Stimulated activated CD4-positive, alpha-beta T cell treated with anti-CD3 and anti-CD28 coated beads, TNF-alpha, amount 100 ng/mL, for 24 hours (primary cell): ENCODE measurements at regions not wholly inside any gene's neighbourhood (a gene's known extent, or its start where the extent isn't known, plus 50 kb on each side); places are given as distances from the start of the nearest gene placed in this dataset.
"Not testable (repeated sequence)": the region's sequence is repeated elsewhere in the genome, so short reads cannot be mapped to it uniquely, and the experiment has no call there.

Source experiments
- DNase-seq, 3 experiments: peaks; one replicate each; pipeline ENCODE4 v3.0.0-alpha.2; 2020; ENCODE audit warnings: low read depth in 3 of 3

DNA sequence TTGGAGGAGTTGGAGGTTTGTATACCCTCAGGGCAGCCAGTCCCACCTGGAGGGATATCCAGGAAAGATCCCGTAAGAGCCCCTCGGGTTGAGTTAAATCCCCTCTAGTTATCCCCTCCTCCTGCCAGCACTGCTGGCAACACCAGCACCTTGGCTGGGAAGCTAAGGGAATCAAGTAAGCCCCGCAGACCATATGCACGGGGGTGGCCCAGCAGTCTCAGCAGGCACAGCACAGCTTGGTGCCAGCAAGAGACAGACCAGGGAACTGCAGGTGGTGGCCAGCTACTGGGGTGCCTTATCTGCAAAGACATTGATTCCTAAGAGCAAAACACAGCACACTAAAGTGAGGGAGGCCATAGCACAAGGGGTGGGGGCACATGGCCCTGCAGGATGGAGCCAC, 173.8 kb downstream of the GOLGA6L4 start:
- not testable (repeated sequence) for DNase-seq

GRCh38 chr15:84421513-84422181, 179.2 kb upstream of the ZSCAN2 start:
- DNase-seq, result not testable (repeated sequence)

DNA sequence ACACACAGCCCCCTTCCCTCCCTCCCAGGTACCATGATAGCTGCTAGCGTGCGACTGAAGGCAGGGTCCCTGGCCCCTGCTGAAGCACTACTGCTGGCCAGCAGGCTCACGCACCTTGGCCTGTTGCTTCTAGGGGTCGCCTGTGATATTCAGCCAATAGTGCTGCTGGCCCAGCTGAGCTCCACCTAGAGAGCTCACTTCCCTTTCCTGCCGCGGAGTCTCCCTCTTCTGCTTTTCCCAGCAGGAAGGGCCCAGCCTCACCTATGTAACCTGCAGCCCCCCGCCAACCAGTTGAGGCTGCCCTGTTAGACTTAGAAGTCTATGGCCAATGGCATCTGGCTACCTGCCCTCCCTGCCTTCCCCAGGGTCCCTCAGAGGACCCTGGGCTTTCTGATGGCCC, 175.5 kb upstream of the ZSCAN2 start:
- DNase-seq, result not testable (repeated sequence)

DNA sequence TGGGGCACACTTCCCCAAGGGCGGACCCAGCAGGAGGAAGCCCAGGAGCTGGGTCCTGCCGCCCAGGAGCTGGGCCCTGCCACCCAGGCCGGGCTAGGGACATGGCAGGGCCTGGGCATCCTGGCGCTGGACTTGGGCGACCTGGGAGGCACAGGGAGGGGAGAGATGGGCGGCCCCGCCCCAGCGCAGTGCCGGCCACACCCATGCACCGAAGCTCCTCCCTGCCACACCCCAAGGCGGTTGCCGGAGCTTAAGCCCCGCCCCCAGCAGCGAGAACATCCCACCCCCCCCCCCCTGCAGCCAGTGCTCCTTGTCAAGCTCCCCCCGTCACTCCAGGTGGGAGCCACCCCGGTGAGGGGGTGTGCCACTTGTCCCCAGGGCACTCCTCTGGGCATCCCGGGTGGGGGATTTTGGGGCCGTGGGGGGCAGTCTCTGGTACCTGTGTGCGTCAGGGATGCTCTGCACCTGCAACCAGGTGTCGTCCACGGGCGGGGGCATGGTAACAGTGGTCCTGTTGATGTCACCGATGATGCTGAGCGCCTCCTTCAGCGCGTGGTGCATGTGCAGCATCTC, 127.4 kb upstream of the ZSCAN2 start:
- DNase-seq, result not testable (repeated sequence)

- DNase-seq, result not testable (repeated sequence)
Measured at GRCh38 chr15:84476364-84477033, 124.3 kb upstream of the ZSCAN2 start.

- not testable (repeated sequence) for DNase-seq
Measured at GRCh38 chr15:84477550-84477949, 123.3 kb upstream of the ZSCAN2 start.

GRCh38 chr15:84480174-84480681, 120.6 kb upstream of the ZSCAN2 start:
- not testable (repeated sequence) for DNase-seq

DNA sequence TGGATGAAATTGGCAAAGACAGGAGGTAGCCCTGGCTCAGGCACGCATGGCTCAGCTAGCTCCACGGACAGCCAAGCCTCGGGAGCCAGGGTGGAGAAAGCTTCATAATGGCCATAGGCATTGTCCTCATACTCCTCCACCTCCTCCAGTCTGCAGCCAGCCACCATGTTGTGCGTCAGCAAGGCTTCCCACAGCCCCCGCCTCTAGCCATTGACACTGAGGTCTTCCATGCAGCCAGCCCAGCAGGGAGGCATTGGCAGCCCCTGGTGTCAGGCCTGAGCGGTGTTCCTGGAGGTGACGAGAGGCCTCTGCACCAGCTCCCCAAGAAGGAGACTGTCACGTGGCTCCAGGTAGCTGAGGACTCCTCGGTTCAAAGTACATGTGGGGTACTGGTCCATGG, 117.0 kb upstream of the ZSCAN2 start:
- DNase-seq, result not testable (repeated sequence)

DNA sequence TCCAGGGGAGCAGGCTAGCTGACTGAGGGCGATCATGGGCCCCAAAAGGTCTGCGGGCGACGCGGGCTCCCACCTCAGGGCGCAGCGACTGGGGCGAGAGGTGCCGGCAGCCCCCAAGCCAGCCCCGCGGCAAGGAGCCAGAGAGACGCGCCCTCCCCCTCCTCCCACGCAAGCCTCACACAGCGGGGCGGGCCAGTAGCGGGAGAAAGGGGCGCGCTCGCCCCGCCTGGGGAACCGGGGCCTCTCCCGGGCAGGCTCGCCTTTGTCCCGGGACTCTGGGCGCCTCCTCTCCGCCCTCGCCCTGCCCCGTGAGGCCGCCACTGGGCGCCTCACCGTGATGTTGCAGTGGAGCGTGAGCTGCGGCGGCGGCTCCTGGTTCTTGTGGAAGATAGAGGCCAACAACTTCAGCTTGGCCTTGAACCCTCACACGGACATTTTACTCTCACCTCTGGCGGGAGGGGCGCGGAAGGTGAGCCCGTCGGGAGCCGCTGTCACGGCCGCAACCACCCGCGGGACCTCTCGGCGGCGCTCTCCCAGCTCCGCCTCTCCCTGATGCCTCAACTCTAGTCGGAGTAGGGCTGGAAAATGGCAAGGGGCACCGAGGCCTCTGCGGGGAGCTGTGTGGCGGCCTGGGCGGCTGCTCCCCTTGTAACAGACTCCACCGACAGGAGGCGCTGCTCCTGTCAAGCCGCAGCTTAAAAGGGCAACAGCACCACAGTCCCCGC, 100.5 kb upstream of the ZSCAN2 start:
- DNase-seq, result peak in 2 of 3 experiments; percentile 5 to 40

DNA sequence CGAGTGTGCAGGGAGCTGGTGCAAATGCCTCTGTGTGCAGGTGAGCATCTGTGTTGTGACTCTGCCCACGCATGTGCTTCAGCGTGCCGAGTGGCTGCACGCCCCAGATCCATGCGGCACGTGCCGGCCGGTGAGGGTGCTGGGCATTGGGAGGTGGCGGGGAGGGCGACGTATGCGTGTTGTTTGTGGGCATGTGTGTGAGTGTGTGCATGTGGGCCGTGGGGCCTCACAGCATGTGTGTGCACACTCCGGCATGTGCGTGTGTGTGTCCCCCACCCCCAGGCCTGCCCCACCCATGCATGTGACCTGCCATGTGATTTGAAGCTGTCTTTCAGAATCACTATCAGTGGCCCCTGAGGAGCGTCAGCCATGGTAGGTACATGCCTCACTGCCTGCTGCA, 97.7 kb upstream of the ZSCAN2 start:
- not testable (repeated sequence) for DNase-seq

GRCh38 chr15:84505552-84505951, 95.3 kb upstream of the ZSCAN2 start:
- not testable (repeated sequence) for DNase-seq

DNA sequence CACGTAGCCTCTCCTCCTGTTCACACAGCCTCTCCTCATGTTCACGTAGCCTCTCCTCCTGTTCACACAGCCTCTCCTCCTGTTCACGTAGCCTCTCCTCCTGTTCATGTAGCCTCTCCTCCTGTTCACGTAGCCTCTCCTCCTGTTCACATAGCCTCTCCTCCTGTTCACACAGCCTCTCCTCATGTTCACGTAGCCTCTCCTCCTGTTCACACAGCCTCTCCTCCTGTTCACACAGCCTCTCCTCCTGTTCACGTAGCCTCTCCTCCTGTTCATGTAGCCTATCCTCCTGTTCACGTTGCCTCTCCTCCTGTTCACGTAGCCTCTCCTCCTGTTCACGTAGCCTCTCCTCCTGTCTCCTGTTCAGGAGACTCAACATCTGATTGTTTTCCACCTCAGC, 88.5 kb upstream of the ZSCAN2 start:
- DNase-seq, result not testable (repeated sequence)

DNA sequence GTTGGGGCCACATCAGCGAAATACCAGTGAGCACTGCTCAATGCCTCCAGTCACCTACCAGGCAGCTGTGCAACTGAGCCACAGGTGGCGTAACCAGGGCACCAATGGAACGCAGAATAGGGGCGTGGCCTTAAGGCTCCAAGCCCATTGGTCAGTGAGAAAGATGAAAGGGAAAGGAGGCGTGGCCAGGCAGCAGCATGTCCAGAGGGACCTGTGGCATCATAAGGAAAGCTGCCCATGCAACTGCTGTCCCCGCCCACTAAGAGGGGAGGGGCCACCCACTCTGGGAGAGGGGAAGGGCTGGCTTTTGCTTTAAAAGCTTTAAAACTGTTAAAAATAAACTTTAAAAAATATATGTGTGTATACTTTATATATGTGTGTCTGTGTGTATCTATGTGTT, 84.0 kb upstream of the ZSCAN2 start:
- DNase-seq, result peak in 1 of 3 experiments; percentile 9

DNA sequence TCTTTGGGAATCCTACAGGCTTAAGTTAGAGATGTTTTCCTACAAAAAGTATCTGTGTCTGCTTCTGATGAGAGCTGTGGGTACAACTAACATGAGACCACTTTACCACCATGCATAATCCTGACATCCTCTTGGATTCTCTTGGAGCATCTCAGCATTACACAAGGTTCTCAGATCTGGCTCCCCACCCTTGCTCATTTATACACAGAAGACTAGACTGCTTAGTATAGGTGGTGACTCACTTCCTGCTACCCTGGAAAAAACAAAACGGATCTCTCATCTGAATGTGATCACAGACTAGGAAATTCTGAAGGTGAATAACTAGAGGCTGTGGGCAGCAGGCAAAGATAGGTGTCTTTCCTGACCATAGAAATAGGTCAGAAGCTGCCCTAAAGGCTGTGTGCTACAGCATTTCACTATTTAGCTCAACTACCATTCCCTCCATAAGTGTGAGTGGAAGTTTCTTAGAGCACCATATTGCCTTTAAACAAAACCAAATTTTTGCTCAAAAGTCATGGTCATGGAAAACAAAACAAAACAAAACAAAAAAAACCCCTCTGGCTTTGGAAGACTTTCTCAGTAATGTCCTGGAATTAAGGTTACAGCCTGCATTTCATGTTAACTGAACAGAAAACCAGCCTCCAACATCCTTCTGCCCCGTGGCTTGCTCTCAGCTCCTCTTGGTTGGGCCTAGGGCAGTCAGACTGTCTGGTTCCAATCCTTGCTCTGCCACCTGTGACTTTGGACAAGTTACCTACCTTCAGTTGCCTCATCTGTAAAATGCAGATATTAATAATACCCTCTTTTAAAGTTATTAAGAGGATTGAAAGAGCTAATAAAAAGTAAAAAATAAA, 75.1 kb upstream of the ZSCAN2 start:
- DNase-seq, result not testable (repeated sequence)

GRCh38 chr15:84530751-84531150, 70.1 kb upstream of the ZSCAN2 start:
- DNase-seq, result not testable (repeated sequence)

DNA sequence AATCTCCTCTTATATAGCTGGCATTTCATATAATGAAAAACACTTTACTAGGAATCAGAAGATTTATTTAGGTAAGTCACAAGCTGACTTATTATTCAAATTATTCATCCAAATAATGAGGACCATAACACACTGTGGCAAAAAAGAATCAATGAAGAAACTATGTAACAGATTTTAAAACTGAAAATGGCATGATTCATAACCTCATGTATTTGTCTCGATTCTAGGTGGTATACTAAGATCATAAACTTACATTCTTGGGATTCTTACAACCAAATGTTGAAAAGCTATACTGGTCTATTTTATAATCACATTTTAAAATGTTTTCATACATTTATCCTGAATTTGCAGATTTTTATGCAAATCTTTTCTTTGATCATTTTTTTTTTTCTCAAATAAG, 69.6 kb upstream of the ZSCAN2 start:
- DNase-seq, result not testable (repeated sequence)

DNA sequence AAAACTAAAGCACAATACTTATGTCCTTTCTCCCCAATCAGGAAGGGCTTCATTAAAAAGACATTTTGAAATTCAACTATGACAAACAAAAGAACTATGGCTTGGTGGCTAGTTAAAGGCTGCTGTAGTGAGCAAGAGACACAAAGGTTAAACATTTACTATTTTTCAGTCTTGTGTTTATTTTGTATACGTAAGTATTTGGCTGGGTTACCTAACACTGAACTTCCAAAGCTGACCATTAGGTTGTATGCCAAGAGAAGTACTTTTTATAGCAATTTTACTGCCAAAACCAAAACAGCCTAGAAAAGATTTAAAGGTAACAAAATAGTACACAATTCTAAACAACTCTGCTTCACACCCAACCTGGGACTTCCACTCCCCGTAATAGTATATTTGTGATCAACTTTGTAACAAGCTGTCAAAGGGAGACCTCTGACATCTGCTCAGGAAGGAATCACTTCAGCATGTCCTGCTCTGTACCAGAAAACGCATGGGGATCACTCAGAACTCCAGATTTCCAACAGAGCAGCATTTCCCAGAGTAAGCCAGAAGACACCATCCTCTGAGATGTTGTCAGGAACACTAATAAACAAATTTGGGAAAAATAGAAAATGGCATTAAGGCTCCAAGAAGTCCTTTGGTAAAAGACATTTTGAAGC, 69.0 kb upstream of the ZSCAN2 start:
- not testable (repeated sequence) for DNase-seq

DNA sequence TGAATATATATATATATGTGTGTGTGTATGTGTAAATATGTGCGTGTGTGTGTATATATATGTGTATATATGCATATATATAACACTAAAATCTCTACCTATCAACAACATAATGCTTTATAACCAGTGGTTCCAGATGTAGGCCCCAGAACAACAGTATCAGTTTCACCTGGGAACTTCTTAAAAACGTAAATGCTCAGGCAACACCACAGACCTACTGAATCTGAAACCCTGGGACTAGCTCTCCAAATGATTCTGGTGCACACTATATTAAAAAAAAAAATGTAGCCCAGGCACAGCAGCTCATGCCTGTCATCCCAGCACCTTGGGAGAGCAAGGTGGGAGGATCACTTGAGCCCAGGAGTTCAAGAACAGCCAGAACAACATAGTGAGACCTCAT, 67.1 kb upstream of the ZSCAN2 start:
- not testable (repeated sequence) for DNase-seq

DNA sequence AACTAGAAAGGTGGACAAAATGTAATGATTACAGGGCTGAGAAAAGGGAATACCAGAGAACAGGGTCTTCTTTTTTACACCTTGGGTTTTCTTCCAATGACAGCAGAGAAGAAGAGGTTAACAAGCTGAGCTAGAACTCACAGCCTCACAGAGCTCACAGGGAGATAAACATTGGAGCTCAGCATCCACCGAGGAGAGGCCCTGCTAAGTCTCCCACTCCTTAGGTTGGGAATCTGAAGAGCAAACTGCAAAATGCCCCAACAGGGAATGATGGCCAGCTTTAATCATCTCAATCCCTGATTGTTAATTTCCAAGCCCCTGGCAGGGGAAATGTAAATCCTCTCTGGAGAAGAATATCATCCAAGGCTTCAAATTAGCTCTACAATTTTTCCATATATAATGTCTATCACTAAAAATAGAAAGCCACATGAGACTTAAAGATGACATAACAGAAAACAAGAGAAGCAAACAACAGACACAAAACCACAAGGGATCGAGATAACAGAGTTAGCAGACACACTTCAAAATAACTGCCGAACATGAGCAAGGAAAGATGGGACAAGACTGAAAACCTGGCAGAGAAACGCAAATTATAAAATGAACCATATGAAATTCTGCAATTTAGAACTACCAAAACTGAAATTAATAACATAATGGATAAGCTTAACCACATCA, 66.1 kb upstream of the ZSCAN2 start:
- DNase-seq, result not testable (repeated sequence)

DNA sequence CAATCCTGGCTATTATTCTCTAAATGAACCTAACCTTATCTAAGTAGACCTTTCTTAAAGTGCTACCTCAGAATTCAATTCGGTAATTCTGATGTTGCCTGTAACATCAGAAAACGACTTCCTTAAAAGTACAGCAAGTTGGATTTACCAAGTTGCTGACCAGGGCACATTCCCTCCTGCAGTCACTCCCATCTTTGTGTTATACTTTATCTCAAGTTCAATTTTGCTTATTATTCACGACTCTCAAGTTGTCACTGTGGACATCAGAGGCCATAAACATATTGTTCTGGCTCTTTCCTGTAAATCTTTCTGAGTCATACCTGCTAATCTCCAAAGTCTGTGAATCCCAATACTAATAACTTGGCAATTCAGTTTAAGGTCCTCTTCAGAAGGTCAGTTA, 64.6 kb upstream of the ZSCAN2 start:
- not testable (repeated sequence) for DNase-seq
